RPMI7951 (cell line): ENCODE measurements at regions not wholly inside any gene's neighbourhood (a gene's known extent, or its start where the extent isn't known, plus 50 kb on each side); places are given as distances from the start of the nearest gene placed in this dataset.

Source experiments
- DNase-seq: peaks from one replicate; pipeline ENCODE4 v3.0.0-alpha.2; 2012; ENCODE audit warnings: low read depth

DNA sequence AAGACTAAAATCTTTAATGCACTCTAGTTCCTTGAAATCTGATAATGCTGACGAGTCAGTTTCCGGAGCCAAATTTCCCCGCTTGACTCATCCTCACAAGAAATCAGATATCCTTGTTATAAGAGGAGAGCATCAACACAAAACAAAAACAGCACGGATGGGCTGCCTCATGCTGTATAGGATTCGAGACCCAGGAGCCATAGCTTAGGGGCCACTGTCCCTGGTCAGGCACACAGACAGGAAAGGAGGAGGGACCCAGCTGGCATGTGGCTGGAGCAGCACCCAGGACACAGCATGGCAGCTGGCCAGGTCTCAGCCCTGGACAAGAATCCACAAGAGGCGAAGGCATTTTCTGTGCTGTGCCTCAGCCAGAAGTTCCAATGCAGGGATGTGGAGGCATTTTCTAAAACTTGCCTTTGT lies 110.2 kb upstream of the SPATA13 start:
- peak; percentile 52 for DNase-seq

DNA sequence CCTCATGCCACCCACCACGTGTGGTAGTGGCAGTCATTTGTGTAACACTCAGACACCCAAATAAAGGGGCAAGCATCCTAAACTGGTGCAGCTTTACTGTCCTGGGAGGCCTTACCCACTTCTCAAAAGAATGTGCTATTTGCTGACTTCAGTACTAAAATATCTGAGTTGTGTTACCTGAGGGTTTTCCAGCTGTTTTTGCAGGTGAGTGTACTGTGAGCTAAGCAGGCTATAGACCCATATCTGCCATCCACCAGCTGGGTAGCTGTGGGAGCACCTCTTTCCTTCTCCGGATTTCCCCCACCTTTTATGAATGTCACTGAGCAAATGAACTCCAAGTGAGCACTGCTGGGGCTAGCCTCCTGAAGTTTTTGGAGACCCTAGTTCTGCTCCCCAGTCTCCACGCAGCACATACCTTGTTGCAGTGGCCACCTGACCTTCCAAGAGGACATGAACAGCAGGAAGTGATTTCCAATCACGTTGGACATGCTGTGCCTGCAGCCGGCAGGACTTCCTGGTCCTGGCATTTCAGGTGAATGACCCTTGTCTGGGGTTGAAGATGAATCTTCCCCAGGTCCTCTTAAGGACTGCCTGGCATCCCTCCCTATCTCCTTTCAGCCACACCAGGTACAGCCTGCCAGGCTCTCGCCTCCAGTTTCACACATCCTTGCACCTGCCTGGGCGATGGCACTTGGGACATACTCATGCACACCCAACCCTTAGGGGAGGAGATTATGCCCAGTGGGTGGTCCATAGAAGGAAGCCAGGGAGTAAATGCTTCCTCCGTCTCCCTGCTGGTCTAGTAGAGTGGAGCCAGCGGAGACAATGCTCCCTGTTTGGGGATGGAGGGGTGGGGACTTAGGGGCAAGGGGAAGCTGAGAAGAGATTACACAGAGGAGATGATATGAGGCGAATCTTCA lies 109.5 kb upstream of the SPATA13 start:
- DNase-seq: no peak

GRCh38 chr13:24052547-24053518 lies 107.7 kb upstream of the SPATA13 start:
- no peak for DNase-seq

- DNase-seq: peak; percentile 61
These were observed 106.8 kb upstream of the SPATA13 start for GRCh38 chr13:24053519-24054251.

DNA sequence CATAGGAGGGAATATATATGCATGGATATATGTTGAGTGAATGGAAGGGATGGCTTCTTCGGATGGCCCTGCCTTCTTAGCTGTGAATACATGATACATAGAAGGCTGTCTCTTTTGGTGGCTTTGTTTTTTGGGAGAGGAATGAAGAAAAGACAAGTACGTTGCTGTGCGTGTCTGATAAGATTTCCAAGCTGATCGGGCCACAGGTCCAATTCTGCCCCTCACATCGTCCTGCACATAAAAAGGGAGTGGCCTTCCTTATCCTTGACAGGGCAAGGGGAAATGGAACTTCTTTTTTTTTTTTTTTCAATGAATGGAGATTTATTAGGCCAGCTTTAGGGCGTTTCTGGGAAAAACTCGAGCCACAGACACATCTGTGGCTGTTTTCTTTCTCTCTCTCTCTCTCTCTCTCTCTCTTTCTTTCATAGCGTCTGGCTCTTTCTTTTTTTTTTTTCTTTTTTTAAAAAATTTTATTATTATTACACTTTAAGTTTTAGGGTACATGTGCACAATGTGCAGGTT lies 103.8 kb upstream of the SPATA13 start:
- no peak for DNase-seq

GRCh38 chr13:24060993-24061392 lies 99.5 kb upstream of the SPATA13 start:
- no peak for DNase-seq

DNA sequence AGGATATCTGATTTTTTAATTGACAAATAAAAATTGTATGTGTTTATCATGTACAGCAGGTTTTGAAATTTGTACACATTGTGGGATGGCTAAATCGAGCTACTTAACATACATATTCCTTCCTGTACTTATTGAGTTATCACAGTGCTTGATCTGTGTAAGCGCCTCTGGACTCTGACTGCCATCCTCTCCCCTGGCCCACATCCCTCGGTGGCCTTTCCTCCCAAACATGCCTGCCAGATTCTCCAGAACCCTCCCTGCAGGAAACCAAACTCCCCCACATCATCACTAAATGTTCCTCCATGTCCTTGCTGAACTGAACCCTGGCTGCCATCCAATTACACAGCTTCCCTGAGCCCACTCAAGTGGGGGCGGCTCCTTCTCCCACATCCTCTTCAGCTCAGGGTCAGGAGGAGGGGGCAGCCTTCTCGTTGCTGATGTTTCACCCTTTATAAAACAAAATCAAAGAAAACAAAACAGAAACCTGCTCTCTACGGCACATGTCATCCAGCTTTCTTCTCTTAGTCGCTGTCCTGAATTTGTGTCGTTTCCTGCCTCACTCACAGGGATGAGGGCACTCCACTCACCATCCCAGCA lies 97.1 kb upstream of the SPATA13 start:
- no peak for DNase-seq

DNA sequence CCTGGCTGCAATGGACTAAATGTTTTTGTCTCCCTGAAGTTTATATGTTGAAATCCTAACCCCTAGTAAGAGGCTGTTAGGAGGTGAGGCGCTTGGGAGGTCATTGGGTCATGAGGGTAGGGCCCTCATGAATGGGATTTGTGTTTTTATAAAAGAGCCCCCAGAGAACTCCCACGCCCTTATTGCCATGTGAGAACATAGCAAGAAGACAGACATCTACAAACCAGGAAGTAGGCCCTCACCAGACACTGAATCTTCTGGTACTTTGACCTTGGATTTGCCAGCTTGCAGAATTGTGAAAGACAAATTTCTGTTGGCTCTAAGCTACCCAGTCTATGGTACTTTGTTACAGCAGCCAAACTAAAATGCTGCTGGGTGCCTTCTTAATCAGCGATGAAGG lies 96.1 kb upstream of the SPATA13 start:
- DNase-seq: no peak

- DNase-seq: no peak
These were observed 95.3 kb upstream of the SPATA13 start for GRCh38 chr13:24065176-24065575.

GRCh38 chr13:24066405-24067295 lies 93.9 kb upstream of the SPATA13 start:
- no peak for DNase-seq

DNA sequence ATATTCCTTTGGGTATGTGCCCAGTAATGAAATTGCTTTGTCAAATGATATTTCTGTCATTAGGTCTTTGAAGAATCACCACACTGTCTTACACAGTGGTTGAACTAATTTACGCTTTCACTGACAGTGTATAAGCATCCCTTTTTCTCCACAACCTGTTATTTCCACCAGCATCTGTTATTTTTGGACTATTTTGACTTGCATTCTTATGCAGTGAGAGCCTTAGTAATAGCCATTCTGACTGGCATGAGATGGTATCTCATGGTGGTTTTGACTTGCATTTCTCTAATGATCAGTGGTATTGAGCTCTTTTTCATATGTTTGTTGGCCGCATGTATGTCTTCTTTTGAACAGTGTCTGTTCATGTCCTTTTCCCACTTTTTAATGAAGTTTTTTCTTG lies 92.0 kb upstream of the SPATA13 start:
- no peak for DNase-seq

DNA sequence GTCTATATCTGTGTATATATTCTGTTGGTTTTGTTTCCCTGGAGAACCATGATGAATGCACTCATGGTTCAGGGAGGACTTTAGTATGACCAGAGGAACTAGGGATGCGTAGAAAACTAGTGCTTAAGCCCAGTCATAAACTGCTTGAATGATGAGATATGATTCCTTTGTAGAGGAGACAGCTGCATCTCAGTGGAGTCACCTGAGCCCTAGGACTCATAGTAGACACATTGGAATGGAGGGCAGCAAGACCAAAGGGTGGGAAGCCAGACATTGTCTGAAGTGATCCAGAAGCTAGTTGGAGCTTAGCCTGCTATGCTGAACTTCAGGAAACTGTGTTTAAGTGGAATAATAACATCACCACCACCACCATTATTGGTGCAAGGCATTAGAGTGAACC lies 89.5 kb upstream of the SPATA13 start:
- DNase-seq: no peak

GRCh38 chr13:24071423-24072075 lies 89.0 kb upstream of the SPATA13 start:
- no peak for DNase-seq

DNA sequence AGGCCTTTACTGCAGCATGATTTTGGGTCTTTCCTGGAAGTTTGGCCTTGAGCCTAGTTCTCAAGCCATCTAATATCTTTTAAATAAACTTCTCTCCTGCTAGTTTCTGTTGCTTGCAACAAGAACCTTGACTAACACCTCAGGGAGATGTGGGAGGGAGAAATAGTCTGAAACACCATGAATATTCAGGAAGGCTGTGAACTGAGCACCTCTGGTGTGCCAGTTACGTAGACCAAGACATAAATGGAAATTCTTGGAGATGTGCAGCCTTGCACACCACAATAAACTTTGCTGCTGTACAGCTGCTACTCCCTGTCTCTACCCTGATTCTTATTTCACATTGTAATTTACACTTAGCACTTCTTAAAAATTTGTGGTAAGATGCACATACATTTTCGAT lies 86.9 kb upstream of the SPATA13 start:
- no peak for DNase-seq

DNA sequence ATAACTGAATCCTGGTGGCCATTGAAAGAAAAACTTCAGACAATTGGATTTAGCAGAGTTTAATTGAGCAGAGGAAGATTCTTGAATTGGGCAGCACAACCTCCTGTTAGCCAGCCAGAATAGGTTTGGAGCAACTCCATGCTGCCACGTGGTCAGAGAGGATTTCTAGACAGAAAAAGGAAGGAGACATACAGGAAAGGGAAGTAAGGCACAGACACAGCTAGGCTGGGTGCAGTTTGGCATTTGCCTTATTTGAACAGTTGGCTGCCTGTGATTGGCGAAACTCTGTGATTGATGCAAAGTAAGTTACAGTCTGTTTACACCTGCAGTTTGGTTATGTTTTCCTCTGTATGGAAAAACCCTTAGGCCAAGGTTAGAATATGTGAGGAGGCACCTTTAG lies 85.8 kb upstream of the SPATA13 start:
- DNase-seq: no peak

GRCh38 chr13:24075137-24075975 lies 85.2 kb upstream of the SPATA13 start:
- DNase-seq: no peak

- no peak for DNase-seq
These were observed 84.4 kb upstream of the SPATA13 start for GRCh38 chr13:24076109-24076508.

- no peak for DNase-seq
These were observed 83.9 kb upstream of the SPATA13 start for GRCh38 chr13:24076636-24077035.

DNA sequence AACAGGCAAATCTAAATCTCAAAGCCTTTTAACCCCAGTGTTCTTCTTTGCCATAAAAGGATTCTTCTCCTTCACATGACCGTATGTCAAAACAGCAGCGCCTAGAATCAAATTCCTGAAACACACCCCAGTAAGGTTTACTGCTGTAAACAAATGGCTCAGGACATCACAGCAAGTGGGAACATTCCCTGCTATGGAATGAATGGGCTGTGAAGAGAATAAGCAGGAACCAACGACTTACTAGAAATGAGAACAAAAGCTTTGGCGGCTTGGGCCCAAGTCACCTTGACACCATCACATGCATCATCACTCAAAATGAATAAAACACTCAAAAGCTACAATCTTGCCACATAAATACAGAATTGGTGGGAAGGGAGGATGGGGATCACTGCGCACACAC lies 80.4 kb upstream of the SPATA13 start:
- no peak for DNase-seq
